ENCODE measurements at regions not wholly inside any gene's neighbourhood (a gene's known extent, or its start where the extent isn't known, plus 50 kb on each side); places are given as distances from the start of the nearest gene placed in this dataset.

GRCh38 chr3:156620901-156621300 lies 53.5 kb upstream of the TIPARP start:
- DNase-seq (ENCODE audit: low read depth): no peak

GRCh38 chr3:156620260-156620659 lies 54.1 kb upstream of the TIPARP start:
- no peak for DNase-seq (ENCODE audit: low read depth)

- no peak for DNase-seq (ENCODE audit: low read depth)
These were observed 55.0 kb upstream of the TIPARP start for GRCh38 chr3:156619376-156619775.

- no peak for DNase-seq (ENCODE audit: low read depth)
These were observed 56.6 kb upstream of the TIPARP start for GRCh38 chr3:156617781-156618180.

GRCh38 chr3:156617145-156617544 lies 57.2 kb upstream of the TIPARP start:
- no peak for DNase-seq (ENCODE audit: low read depth)

GRCh38 chr3:156615592-156616173 lies 58.7 kb upstream of the TIPARP start:
- DNase-seq (ENCODE audit: low read depth): no peak

GRCh38 chr3:156614642-156615511 lies 59.5 kb upstream of the TIPARP start:
- DNase-seq (ENCODE audit: low read depth): no peak

- no peak for DNase-seq (ENCODE audit: low read depth)
These were observed 58.0 kb upstream of the SSR3 start for GRCh38 chr3:156612903-156613302.

- no peak for DNase-seq (ENCODE audit: low read depth)
These were observed 57.1 kb upstream of the SSR3 start for GRCh38 chr3:156611870-156612494.

GRCh38 chr3:156610154-156610553 lies 55.2 kb upstream of the SSR3 start:
- DNase-seq (ENCODE audit: low read depth): no peak

- DNase-seq (ENCODE audit: low read depth): no peak
These were observed 54.6 kb upstream of the SSR3 start for GRCh38 chr3:156609546-156609945.

GRCh38 chr3:156608601-156609514 lies 53.9 kb upstream of the SSR3 start:
- DNase-seq (ENCODE audit: low read depth): no peak

- DNase-seq (ENCODE audit: low read depth): no peak
These were observed 51.8 kb upstream of the SSR3 start for GRCh38 chr3:156606729-156607128.

- DNase-seq (ENCODE audit: low read depth): peak; percentile 37
These were observed 51.0 kb upstream of the SSR3 start for GRCh38 chr3:156605686-156606605.

- no peak for DNase-seq (ENCODE audit: low read depth)
These were observed 49.8 kb upstream of the SSR3 start for GRCh38 chr3:156604642-156605144.

All from stromal cell of bone marrow (primary cell).